ENCODE measurements at regions not wholly inside any gene's neighbourhood (a gene's known extent, or its start where the extent isn't known, plus 50 kb on each side); places are given as distances from the start of the nearest gene placed in this dataset.

- H3K36me3 ChIP-seq (ENCODE audit: control insufficient read depth in 2 of 2, extremely low read depth in 1 of 2, insufficient read depth in 2 of 2, low read length in 2 of 2) = no peaks in the 10 kb centered on the region
- H3K4me3 ChIP-seq (ENCODE audit: control insufficient read depth in 2 of 3, extremely low read depth in 1 of 3, insufficient read depth in 2 of 3, low read depth in 1 of 3, low read length in 3 of 3) = no peak overlapping the region
- no peaks in the 10 kb centered on the region for H3K9me1 ChIP-seq (ENCODE audit: control insufficient read depth, extremely low read depth, insufficient read depth, low read length)
- no peak for TF ChIP-seq EZH2 (IDR thresholded peaks at IDR 0.05; ENCODE audit: low read length)
- TF ChIP-seq, protein P1, sequence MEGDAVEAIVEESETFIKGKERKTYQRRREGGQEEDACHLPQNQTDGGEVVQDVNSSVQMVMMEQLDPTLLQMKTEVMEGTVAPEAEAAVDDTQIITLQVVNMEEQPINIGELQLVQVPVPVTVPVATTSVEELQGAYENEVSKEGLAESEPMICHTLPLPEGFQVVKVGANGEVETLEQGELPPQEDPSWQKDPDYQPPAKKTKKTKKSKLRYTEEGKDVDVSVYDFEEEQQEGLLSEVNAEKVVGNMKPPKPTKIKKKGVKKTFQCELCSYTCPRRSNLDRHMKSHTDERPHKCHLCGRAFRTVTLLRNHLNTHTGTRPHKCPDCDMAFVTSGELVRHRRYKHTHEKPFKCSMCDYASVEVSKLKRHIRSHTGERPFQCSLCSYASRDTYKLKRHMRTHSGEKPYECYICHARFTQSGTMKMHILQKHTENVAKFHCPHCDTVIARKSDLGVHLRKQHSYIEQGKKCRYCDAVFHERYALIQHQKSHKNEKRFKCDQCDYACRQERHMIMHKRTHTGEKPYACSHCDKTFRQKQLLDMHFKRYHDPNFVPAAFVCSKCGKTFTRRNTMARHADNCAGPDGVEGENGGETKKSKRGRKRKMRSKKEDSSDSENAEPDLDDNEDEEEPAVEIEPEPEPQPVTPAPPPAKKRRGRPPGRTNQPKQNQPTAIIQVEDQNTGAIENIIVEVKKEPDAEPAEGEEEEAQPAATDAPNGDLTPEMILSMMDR (optimal IDR thresholded peaks at IDR 0.05 in 1 of 3, IDR thresholded peaks at IDR 0.05 in 1 of 3, conservative IDR thresholded peaks at IDR 0.05 in 1 of 3; ENCODE audit: extremely low read depth in 1 of 3, insufficient read depth in 2 of 3, low read length in 3 of 3) = no peak
- no peaks in the 10 kb centered on the region for H3K9me3 ChIP-seq (ENCODE audit: control insufficient read depth, low read depth, low read length)
- no peaks in the 10 kb centered on the region for H3K79me2 ChIP-seq (ENCODE audit: control insufficient read depth, insufficient read depth, low read length)
- DNase-seq (ENCODE audit: low read depth, low spot score) (no peak), FAIRE-seq (no peak)
- no peak overlapping the region for H3K4me2 ChIP-seq (ENCODE audit: control insufficient read depth, extremely low read depth, insufficient read depth, low read depth, low read length)
- no peak overlapping the region for H3K9ac ChIP-seq (ENCODE audit: control insufficient read depth, extremely low read depth, insufficient read depth, low read length)
- H3K27me3 ChIP-seq (ENCODE audit: control insufficient read depth, extremely low read depth, insufficient read depth, low read length) = peaks cover 2% of the 10 kb centered on the region
- dilution Hi-C loops (cut with MboI; ENCODE audit: extremely low pct_ligation_motif_present, low sequenced_read_pairs) = no loop called here
- H4K20me1 ChIP-seq (ENCODE audit: control insufficient read depth, extremely low read depth, insufficient read depth, low read length) = no peaks in the 10 kb centered on the region
- H3K4me1 ChIP-seq (ENCODE audit: control insufficient read depth, extremely low read depth, insufficient read depth, low read length) = no peaks in the 10 kb centered on the region
- H2AFZ ChIP-seq (ENCODE audit: control insufficient read depth, low read length) = no peak overlapping the region
- no peak overlapping the region for H3K27ac ChIP-seq (ENCODE audit: control insufficient read depth, insufficient read depth, low read length)
Observed at GRCh38 chr15:69525543-69525942, 72.9 kb downstream of the RPLP1 start.

GRCh38 chr15:69526081-69527061, 73.8 kb downstream of the RPLP1 start:
- Histone ChIP-seq H3K9me1 (ENCODE audit: control insufficient read depth, extremely low read depth, insufficient read depth, low read length) (no peaks in the 10 kb centered on the region), H3K9me3 (ENCODE audit: control insufficient read depth, low read depth, low read length) (no peaks in the 10 kb centered on the region), H3K79me2 (ENCODE audit: control insufficient read depth, insufficient read depth, low read length) (no peaks in the 10 kb centered on the region), H3K9ac (ENCODE audit: control insufficient read depth, extremely low read depth, insufficient read depth, low read length) (no peak overlapping the region), H3K27ac (ENCODE audit: control insufficient read depth, insufficient read depth, low read length) (no peak overlapping the region), H3K4me3 (ENCODE audit: control insufficient read depth in 2 of 3, extremely low read depth in 1 of 3, insufficient read depth in 2 of 3, low read depth in 1 of 3, low read length in 3 of 3) (no peak overlapping the region), H3K27me3 (ENCODE audit: control insufficient read depth, extremely low read depth, insufficient read depth, low read length) (peaks cover 10% of the 10 kb centered on the region), H2AFZ (ENCODE audit: control insufficient read depth, low read length) (no peak overlapping the region), H3K36me3 (ENCODE audit: control insufficient read depth in 2 of 2, extremely low read depth in 1 of 2, insufficient read depth in 2 of 2, low read length in 2 of 2) (no peaks in the 10 kb centered on the region), H3K4me2 (ENCODE audit: control insufficient read depth, extremely low read depth, insufficient read depth, low read depth, low read length) (no peak overlapping the region), H3K4me1 (ENCODE audit: control insufficient read depth, extremely low read depth, insufficient read depth, low read length) (peaks cover 4% of the 10 kb centered on the region), H4K20me1 (ENCODE audit: control insufficient read depth, extremely low read depth, insufficient read depth, low read length) (no peaks in the 10 kb centered on the region)
- dilution Hi-C loops (cut with MboI; ENCODE audit: extremely low pct_ligation_motif_present, low sequenced_read_pairs) = no loop called here
- no peak for FAIRE-seq
- TF ChIP-seq, protein P1 (optimal IDR thresholded peaks at IDR 0.05 in 1 of 3, IDR thresholded peaks at IDR 0.05 in 1 of 3, conservative IDR thresholded peaks at IDR 0.05 in 1 of 3; ENCODE audit: extremely low read depth in 1 of 3, insufficient read depth in 2 of 3, low read length in 3 of 3) = no peak
- no peak for TF ChIP-seq EZH2 (IDR thresholded peaks at IDR 0.05; ENCODE audit: low read length)
- no peak for DNase-seq (ENCODE audit: low read depth, low spot score)

Measured in keratinocyte (primary cell).